ENCODE measurements at regions not wholly inside any gene's neighbourhood (a gene's known extent, or its start where the extent isn't known, plus 50 kb on each side); places are given as distances from the start of the nearest gene placed in this dataset.
A peak's percentile ranks its signal among the peaks of the same experiment; 100 is the strongest.
"Not testable (repeated sequence)": the region's sequence is repeated elsewhere in the genome, so short reads cannot be mapped to it uniquely, and the experiment has no call there.

DNA sequence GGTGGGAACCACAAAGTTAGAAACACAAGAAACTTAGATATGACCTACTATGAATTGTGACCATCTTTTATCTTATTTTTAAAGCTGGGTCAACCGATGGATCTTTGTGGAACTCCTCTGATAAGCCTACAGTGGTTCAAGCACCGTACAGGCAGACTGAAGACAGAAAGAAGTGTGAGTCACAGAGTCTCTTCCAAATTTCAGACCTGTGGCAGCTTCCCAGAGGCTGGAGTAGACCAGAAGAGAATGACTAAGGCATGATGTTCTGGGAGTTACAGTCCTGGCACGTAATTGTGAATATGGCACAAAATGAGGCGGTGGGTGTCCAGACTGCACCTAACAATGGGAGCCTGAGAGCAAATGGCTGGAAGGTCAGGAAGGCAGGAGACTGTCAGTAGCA is 70.0 kb downstream of the LMO4 start:
- DNase-seq = no peak

DNA sequence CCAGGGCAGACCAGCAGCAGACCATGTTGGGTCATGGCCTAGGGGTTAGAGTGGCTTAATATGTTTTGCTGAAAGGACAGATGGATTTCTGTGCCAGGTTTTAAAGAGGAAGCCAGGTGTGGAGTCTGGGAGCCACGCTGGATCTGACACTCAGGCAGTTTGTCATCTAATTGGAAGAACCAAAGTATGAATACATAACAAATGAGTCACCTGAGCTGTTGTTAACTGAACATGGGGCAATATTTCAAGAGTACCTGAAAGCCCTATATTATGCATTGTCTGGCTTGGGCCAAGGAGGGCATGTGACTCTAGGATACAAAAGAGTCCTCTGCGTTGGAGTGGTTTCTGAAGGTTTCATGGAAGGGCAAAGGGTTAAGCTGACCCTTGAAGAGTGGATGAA is 70.6 kb downstream of the LMO4 start:
- DNase-seq = no peak

DNA sequence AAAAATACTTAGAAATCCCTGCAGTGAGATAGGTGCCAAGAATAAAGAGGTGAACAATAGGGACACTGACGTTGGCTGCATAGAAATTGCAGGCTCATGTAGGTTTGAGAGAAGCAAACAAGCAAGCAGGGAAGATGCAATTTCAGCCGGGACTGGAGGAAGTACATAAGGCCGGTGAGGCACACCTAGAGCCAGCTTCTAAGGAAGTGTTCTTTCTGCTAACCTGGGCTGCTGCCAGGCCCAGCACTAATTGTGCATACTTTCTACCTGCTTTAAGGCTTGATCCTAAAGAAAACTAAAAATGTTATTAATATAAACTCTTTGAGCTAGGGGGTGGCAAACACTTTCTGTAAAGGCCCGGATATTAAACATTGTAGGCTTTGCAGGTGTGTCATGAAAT is 71.0 kb downstream of the LMO4 start:
- DNase-seq = no peak

DNA sequence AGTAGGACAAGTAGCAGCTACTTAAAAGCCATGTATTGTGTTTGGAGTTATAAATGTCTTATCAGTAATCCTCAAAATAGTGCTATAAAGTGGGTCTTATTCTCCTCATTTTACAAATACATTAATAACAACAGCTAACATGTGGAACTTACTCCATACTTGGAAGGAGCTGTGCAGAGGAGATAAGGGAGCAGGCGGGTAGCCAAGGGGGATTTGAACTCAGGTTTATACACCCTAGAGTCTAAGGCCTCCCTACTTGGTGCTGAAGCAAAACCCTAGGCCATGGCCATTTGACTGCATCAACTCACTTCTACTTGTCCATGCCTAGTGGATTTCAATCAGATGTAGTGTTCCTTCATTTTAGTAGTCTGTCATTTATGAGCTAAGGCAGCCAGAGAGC is 72.1 kb downstream of the LMO4 start:
- DNase-seq = no peak

DNA sequence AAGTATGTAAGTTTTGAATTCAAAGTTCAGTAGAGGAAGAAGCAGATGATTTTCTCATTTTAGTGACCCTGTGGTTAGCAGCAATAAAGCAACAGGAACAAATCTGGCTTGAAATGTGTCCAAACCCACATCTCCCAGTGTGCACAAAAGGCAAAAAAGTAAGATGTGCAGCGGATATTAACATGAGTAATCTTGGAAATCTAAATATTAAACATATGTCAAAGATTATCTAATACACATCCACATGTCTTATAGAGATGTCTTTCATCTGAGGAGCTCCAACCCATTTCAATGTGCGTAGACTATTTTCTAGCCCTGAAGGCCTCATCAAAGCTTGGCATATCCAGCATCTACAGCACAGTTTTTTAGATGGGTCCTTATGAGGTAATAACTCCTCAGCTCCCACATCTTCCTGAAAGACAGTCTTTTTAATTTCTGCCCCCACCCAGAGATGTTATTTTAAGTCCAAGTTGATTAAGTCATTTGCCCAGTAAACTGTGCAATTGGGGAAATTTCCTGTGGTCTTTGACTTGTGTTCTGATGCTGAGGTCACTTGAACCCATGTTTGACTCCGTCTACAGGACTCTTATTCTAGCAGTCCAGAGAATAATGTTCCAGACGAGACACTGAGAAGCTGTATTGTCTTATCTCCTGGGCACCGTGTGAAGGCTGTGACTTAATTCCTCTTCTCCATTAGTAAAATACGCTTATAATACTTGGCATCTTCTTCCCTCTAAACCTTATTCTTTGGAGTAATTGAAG is 73.7 kb downstream of the LMO4 start:
- DNase-seq = no peak

DNA sequence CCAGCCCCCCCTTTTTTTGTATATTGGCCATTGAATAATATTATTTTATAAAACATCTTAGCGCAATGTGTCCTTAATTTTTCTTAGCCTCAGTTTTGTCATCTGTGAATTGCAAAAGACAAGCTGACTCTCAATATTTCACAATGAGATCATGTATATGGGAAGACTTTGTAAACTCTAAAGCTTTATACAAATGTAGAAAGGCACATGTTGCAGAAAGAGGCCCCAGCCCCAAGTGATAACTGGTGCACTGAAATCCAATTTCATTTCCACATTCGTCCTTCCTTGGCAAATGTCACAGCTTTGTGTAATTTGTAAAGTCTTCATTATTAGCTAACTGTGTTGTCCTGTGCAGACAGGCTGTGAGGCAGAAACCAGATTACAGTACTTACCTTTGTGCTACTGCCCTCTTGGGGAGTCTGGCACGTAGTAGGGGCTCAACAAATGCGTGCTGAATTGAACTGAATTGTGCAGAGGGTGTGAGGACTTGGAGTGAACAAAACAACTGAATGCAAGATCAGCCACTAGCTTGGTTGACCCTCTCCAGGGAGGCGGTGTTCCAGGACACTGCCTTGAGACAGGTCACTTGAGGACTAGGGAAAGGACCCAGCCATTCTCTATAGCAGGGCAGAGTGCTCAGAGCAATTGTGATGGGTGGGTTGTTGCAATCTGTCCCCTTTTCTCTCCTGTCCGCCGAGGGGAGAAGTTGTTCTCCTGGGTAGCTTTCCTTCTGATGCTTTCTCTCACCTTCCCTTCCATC is 74.6 kb downstream of the LMO4 start:
- no peak for DNase-seq

DNA sequence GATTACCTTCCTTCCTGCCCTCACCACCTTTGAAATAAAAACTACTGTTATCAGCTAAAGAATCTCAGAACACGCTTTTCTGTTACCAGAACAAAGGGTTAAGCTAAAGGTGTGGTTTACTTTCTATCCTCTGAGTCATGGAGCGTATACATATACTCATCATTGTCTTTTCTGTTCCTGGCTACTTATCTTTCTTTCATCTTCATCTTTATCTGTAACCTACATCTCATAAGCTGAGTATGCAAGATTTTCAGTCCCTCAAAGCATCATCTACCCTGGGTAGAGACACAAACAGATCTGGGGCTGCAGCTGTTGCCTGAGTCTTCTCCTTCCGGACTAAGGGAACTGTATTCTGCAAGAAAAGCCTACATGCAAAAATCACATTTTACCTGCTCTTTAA is 75.6 kb downstream of the LMO4 start:
- peak; percentile 7 for DNase-seq

DNA sequence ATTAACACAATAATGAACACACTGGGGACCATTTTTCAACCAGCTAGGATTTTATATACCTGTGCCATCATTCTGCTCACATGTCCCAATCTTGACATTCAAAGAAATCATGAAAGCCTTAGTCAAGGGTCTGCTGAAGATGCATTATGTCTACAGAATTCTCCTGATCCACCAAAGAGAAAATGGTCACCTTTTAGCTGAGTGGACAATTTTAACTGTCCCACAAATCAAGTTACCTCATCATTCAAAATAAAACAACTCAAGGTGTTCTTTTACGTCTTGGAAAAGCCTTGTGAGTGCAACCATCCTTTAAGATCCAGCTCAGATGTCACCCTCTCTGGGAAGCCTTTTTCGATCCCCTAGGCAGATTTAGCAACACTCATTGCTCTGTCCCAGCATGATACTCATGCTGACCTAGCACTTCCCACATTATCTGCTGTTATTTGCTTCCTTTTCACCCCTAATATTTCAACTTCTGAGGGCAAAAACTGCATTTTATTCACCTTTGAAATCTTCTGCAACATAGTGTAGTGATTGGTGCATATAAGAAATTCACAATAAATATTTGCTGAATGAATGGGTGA is 80.1 kb downstream of the LMO4 start:
- DNase-seq = no peak

DNA sequence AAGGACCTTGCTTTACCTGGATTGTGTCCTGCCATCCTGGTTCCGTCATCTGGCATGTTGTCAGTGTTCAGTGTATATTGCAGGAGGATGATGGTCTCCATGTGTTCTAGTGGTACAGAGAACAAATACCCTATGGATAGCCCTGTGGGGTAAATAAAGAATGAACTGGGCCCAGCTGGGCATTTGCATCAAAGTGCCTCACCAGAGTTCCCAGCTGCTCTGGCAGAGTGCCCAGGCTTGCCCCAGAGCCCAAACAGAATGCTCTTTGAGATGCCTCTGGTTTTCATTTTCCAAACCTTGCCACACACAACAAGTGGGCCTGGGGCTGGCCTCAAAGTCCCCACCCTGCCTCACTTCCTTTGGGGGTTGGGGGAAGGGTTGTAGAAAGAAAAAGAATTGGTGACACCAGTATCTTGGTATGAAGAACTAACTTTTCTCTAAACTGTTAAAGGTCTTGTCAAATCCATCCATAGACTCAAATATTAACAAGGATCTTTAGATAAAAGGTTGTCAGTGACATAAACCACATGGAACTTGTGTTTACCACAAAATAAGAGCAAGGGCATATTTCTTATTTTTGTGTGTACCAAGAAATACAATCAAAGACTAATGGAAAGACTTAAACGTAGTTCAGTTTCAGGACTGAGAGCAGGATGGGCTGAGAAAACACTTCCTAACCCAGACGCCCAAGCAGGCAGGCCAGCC is 82.2 kb downstream of the LMO4 start:
- no peak for DNase-seq

DNA sequence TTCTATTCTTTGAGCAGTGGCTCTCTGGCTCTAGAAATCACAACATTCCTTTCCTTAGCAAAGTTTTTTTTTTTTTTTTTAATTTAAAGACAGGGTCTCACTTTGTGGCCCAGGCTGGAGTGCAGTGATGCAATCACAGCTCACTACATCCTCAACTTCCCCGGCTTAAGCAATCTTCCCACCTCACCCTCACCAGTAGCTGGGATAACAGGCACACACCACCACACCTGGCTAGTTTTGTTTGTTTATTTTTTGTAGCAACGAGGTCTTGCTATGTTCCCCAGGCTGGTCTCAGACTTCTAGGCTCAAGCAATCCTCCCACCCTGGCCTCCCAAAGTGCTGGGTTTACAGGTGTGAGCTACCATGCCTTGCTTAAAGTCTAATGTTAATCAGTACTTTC is 85.2 kb downstream of the LMO4 start:
- not testable (repeated sequence) for DNase-seq

DNA sequence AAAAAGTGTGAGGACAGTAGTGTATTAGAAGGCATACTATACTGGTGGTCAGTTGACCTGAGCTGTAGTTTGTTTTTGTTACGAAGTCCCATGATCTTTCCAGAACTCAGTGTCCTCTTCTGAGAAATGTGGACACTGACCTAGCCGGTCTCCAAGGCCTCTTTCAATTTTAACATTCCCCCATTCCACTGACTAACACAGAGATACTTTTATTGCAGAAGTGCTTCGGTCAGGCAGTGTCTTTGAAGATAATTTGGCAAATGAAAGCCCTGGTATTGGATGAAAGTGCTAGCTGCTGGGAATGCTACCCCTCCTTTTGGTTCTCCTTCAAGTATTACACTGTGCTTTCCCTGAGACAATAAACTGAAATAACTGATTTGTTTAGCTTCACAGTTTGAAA is 89.4 kb downstream of the LMO4 start:
- DNase-seq = no peak

DNA sequence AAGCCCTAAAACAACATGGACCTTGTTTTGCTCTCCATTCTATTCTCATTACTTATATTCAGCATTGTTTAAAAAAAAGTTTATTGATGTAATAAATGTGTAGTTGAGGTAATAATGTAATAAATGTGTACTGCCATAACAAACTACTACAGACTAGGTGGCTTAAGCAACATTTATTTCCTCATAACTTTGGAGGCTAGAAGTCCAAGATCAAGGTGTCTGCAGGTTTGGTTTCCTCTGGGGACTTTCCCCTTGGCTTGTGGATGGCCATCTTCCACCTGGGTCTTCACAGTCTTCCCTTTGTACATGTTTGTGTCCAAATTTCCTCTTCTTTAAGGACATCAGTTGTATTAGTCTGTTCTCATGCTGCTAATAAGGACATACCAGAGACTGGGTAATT is 93.1 kb downstream of the LMO4 start:
- no peak for DNase-seq

DNA sequence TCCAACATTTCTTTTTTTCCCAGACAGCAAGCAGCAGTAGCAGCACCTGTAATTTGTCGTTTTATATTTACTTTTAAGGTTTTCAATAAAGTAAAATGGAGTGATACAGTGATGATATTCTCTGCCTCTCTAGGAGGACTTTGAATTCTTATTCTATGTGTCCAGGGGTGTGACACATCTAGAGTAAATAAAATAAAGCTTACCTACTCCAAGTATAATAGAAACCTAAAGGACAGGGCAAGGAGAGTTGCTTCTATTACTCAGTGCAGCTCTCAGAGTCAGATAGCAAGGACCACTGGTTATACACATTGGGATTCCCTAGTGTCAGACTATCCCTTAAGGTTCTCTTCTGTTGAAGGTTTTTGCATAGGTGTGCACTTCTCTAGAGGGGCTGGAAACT is 95.9 kb downstream of the LMO4 start:
- no peak for DNase-seq

DNA sequence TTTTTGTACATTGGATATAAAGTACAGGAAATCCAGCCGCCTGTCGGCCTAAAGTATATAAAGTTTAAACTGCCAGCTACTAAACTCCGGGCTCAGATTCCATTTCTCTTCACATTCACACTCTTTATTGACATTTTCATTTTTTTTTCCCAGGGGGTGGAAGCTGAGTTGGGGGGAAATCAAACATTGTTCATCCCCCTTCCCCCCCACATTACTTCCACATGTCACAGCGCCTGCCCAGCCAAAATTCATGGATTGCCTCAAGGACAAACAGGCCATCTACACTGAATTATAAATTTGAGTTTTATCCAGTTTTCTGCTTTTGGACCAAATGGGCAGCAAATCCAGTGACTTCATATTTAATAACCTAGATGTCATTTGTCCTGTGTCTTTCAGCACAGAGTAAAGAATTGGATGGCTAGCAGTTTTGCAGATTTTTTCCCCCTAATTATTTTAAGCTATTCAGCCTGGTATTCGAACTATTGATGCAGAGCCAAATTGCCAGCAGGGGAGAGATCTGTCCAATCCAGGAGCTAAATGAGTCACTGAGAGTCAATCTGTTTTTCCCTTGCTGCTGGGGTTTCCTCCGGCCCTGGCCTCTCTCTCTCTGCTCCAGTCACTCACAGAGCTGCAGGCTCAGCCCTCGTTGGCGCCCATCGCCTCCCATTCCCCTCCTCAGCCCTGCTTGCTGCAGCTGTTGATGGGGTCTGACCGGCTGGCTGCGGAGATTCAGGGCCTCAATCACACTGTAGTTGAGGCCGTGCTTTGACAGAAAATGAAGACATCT is 98.0 kb downstream of the LMO4 start:
- no peak for DNase-seq

DNA sequence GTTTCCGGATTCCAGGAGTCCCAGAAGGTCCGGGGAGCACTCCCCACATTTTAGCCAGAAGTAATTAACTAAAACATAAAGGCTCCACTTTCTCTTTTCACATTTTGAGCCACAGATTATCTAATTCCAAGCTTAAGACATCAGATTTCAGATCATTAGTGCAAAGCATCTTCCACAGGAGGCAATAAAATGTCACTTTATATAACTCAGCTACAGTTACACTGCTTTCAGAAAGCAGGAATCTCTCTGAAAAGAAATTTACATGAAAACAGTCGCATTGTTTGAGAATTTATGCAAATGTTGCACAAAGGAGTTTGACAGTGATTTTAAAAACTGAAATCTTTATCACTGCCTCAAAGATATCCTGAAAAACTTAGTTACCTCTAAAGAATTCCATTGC is 99.7 kb downstream of the LMO4 start:
- no peak for DNase-seq

DNA sequence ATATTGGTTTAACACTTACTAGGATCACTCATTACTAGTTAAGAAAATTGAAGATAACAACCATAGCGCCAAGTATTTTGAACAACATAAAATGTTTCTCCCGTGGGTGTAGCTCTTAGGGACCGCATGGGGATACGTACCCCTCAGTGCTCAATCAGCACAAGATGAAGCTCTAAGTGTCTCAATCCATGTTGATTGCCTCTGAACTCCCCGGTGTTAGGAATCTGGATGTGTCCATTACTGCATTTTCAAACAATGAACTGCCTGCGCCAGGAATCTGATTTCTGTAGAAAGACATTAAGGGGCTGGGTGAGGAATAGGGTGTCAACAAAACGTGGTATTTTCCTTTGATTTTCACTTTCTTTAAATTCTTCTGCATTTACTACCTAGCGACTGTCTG is 100.2 kb downstream of the LMO4 start:
- no peak for DNase-seq

DNA sequence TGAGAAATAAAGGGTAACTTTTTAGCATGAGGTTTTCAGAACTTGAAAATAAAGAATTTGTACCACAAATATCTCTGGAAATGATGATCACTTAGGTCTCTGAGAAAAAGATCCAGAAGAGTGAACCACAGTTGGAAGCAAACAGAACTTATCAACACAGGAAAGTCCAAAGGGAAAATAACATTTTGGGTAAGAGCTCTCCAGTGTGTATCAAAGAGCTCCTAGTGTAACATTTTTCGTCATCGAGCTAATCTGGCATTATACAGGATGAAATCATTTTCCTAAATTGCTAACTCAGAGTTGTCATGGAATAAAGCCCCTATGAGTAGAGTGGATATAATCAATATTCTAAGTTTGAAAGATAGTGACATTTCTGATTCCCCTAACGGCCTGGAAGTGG is 104.0 kb downstream of the LMO4 start:
- no peak for DNase-seq

DNA sequence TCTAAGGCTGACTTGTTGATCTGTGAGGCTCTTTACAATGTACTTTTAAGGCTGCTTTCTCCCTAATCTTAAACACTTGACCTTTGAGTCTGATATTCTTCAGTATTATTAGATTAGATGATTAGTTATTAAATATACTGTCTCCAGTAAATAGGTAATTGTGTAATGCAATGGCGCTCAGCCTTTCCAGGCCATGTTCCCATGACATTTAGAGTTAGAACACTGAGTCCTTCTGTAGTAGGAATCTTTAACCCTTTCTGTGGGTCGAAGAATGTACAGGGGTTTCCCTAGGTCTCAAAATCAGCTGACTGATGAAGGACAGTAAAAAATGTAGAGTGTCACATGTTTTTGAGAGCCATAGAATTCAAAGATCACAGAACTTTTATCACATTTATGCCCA is 104.4 kb downstream of the LMO4 start:
- DNase-seq = not testable (repeated sequence)

DNA sequence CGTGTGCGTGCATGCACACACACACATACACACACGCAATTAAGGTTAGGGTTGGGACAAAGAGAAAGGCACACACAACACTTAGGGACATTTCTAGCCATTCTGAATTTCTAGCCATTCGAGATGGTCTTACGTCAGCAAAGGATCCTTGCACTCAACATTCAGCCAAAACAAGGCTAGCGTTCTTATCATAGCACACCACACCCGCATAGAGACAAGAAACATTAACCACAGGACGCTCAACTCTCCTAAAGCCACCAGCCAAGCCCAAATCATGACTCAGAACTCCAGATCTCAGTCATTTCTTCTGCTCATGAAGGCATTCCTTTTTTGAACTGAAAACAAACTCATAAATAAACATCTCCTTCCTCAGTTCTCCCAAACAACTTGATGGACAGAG is 106.8 kb downstream of the LMO4 start:
- DNase-seq = no peak

DNA sequence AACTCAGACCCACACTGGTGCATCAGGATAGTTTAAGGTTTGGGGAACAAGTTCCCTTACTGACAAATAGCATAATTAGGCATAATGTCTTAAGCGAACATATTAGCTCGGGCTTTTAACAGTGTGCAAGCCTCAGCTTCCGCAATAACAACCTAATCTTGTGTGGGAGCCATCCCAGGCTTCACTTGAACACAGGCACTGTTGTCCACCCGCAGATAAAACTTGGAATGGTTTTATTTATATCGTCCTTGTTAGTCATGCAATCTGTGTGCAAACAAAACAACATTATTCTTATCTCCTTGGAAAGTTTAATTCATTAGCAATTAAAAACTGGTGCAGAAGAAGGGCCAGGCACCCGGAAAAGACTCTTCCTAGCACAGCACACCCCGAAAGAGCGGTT is 107.4 kb downstream of the LMO4 start:
- not testable (repeated sequence) for DNase-seq

DNA sequence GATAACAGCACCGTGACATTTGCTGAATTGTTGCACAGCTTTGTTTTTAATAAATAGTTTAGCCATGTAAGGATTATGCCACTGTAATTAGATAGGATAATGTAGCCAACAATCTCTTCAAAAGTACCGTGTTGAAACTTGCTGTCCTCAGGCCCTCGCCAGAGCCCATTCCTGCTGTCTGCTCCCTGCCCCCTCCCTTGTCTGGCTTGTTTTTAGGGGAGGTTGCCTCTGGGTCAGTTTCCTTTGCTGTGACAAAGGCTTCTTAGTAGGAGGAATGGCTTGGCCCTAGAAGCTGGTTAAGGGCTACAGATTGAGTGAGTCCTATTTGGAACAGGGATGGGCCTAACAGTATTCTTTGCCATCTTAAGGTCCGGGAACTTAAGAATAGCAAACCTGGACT is 107.9 kb downstream of the LMO4 start:
- DNase-seq = no peak

DNA sequence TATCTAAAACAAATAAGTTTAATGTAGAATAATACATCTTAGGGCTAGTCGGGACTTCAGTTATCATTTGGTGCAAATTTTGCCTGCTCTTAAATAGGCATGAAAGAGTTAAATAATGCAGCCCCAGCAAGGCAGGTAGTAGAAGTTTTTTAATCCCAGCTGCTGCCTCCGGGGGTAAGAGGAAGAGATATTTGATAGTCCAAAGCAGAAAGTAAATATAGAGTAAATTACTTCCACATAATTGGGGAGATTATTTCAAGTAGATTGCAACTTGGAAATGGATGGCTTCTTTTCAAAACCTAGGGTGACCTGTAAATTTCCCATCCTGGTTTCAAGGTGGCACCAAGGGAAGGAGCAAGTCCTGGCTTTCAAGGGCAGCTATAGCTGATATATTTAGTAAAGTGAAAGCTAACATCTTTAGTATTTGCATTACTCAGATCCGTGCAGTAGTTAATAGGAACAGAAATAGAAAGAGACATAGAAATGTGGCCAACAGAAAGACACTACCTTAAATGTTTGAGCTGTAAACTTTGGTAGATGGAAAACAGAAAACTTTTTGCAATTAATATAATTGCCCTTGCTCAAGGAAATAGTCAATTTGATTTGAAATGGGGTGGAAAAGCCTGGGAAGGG is 109.1 kb downstream of the LMO4 start:
- DNase-seq = no peak

All from stimulated activated CD4-positive, alpha-beta T cell treated with anti-CD3 and anti-CD28 coated beads, Interleukin-4, amount 100 ng/mL, for 24 hours (primary cell).